ENCODE measurements at regions not wholly inside any gene's neighbourhood (a gene's known extent, or its start where the extent isn't known, plus 50 kb on each side); places are given as distances from the start of the nearest gene placed in this dataset.

DNA sequence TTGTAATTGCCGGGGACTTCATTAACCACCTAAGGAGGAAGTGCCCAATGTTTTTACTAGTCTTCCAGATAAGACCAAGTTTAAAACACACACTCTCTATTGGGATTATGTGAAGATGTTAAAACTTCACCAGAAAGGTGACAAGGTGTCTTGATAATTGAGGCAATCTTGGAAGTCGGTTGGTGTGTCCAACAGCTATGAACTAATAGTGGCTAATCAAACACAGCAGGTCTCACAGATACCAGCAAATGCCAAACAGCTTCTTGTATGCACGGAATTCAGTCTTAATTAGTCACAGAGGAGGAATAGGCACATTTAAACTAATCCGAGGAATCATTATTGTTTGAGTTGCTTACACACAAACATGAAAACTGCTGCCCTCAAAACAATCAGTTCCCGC is 214.5 kb downstream of the SEC61B start:
- Histone ChIP-seq H3K27ac (ENCODE audit: low read depth, low read length) (no peak overlapping the region), H3K4me3 (ENCODE audit: low read length in 3 of 3) (no peak overlapping the region), H3K4me1 (ENCODE audit: control insufficient read depth in 3 of 3, insufficient read depth in 3 of 3, low read length in 3 of 3) (peaks cover 0 to 4% (median 0%) of the 10 kb centered on the region in 3 donors), H3K9ac (ENCODE audit: low read depth in 1 of 3, low read length in 3 of 3) (no peak overlapping the region), H3K9me3 (ENCODE audit: control insufficient read depth in 3 of 3, low read length in 3 of 3) (no peaks in the 10 kb centered on the region), H3K27me3 (ENCODE audit: control insufficient read depth in 3 of 3, insufficient read depth in 3 of 3, low read length in 3 of 3) (no peaks in the 10 kb centered on the region), H3K36me3 (ENCODE audit: control insufficient read depth in 3 of 3, insufficient read depth in 3 of 3, low read length in 3 of 3) (no peaks in the 10 kb centered on the region)

DNA sequence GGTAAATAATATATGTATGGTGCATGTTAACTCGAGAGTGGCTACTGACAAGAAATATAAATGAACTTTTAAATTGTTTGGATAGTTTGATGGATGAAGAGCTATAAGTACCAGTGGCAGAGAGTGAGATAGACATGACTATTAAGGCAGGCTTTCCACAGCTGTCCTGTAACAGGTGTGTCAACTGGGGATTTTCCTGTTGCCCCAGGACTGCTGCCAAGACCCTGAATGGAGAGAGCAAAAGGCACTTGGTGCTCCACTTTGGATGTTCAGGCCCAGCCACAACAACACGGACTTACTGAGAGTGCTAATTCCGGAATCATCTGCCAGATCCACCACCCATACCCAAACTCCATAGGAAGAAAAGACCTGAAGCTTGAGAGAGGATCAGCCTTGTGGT is 215.1 kb downstream of the SEC61B start:
- H3K9me3 ChIP-seq (ENCODE audit: control insufficient read depth in 3 of 3, low read length in 3 of 3): no peaks in the 10 kb centered on the region
- H3K36me3 ChIP-seq (ENCODE audit: control insufficient read depth in 3 of 3, insufficient read depth in 3 of 3, low read length in 3 of 3): no peaks in the 10 kb centered on the region
- H3K27me3 ChIP-seq (ENCODE audit: control insufficient read depth in 3 of 3, insufficient read depth in 3 of 3, low read length in 3 of 3): no peaks in the 10 kb centered on the region
- H3K27ac ChIP-seq (ENCODE audit: low read depth, low read length): no peak overlapping the region
- H3K4me1 ChIP-seq (ENCODE audit: control insufficient read depth in 3 of 3, insufficient read depth in 3 of 3, low read length in 3 of 3): peaks cover 0 to 4% (median 0%) of the 10 kb centered on the region in 3 donors
- no peak overlapping the region for H3K4me3 ChIP-seq (ENCODE audit: low read length in 3 of 3)
- H3K9ac ChIP-seq (ENCODE audit: low read depth in 1 of 3, low read length in 3 of 3): no peak overlapping the region

DNA sequence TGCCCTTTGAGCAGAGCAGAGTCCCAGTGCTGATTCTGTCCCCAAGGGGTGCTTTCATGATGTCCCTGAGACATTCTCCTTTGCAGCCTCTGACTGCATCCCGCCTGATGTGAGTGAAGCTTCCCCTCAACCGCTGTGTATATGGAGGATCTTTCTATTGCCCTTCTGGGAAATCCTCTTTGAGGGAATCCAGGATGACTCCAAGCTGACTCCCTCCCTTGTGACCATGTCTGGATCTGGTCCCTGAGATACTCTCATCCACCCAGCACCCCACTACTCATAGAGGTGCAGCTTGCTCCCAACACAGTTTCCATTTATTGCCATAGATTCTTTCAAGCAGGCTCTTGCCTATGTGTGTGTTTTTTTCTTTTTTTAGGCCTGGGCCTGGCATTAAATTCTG is 216.5 kb downstream of the SEC61B start:
- Histone ChIP-seq H3K9me3 (ENCODE audit: control insufficient read depth in 3 of 3, low read length in 3 of 3) (no peaks in the 10 kb centered on the region), H3K27ac (ENCODE audit: low read depth, low read length) (no peak overlapping the region), H3K4me3 (ENCODE audit: low read length in 3 of 3) (no peak overlapping the region), H3K9ac (ENCODE audit: low read depth in 1 of 3, low read length in 3 of 3) (no peak overlapping the region), H3K4me1 (ENCODE audit: control insufficient read depth in 3 of 3, insufficient read depth in 3 of 3, low read length in 3 of 3) (peaks cover 0 to 1% (median 0%) of the 10 kb centered on the region in 3 donors), H3K27me3 (ENCODE audit: control insufficient read depth in 3 of 3, insufficient read depth in 3 of 3, low read length in 3 of 3) (no peaks in the 10 kb centered on the region), H3K36me3 (ENCODE audit: control insufficient read depth in 3 of 3, insufficient read depth in 3 of 3, low read length in 3 of 3) (no peaks in the 10 kb centered on the region)

DNA sequence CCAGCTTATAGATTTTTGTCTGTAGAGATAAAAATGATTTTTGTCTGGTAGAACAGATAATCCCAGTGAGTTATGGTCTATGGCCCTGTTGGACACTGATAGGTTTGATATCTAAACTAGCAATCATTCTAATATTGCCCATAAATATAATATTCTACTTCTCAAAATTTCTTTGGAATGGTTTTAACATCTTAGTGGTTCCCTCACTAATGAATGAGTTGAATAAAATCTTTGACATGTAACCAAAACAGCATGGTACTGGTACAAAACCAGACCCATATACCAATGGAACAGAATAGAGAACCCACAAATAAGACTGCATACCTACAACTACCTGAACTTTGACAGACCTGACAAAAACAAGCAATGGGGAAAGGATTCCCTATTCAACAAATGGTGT is 219.7 kb downstream of the SEC61B start:
- Histone ChIP-seq H3K4me3 (ENCODE audit: low read length in 3 of 3) (no peak overlapping the region), H3K36me3 (ENCODE audit: control insufficient read depth in 3 of 3, insufficient read depth in 3 of 3, low read length in 3 of 3) (no peaks in the 10 kb centered on the region), H3K9me3 (ENCODE audit: control insufficient read depth in 3 of 3, low read length in 3 of 3) (no peaks in the 10 kb centered on the region), H3K4me1 (ENCODE audit: control insufficient read depth in 3 of 3, insufficient read depth in 3 of 3, low read length in 3 of 3) (peaks cover 12 to 20% (median 17%) of the 10 kb centered on the region in 3 donors), H3K27me3 (ENCODE audit: control insufficient read depth in 3 of 3, insufficient read depth in 3 of 3, low read length in 3 of 3) (no peaks in the 10 kb centered on the region), H3K9ac (ENCODE audit: low read depth in 1 of 3, low read length in 3 of 3) (no peak overlapping the region), H3K27ac (ENCODE audit: low read depth, low read length) (no peak overlapping the region)

DNA sequence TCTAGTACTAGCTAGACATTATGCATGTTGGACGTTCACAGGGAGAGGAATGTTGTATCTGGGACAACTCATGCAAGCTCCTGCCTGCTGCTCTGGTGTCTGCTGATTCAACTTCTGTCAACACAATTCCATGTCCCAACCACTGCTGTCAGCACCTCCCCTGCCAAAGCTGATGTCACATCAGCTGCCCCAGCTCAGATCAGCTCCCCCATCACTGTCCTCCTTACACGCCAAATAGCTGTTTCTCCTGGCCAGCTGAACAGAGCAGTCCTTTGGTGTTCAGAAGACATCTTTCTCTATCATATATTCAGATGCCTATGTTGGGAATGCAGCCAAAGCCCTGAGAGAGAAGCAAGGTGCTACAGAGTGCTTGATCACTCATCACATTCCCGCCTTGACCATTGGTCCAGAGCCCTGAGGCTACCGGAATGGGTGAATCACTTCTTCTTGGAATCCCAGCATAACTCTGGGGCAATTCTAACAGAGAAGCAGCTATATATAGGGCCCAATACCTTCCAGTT is 223.3 kb downstream of the SEC61B start:
- H3K27ac ChIP-seq (ENCODE audit: low read depth, low read length): peak overlapping the region; percentile 92
- H3K27me3 ChIP-seq (ENCODE audit: control insufficient read depth in 3 of 3, insufficient read depth in 3 of 3, low read length in 3 of 3): no peaks in the 10 kb centered on the region
- H3K9me3 ChIP-seq (ENCODE audit: control insufficient read depth in 3 of 3, low read length in 3 of 3): no peaks in the 10 kb centered on the region
- H3K4me1 ChIP-seq (ENCODE audit: control insufficient read depth in 3 of 3, insufficient read depth in 3 of 3, low read length in 3 of 3): peaks cover 12 to 20% (median 17%) of the 10 kb centered on the region in 3 donors
- H3K9ac ChIP-seq (ENCODE audit: low read depth in 1 of 3, low read length in 3 of 3): peak overlapping the region in 2 of 3 donors; percentile 42 to 54
- H3K4me3 ChIP-seq (ENCODE audit: low read length in 3 of 3): no peak overlapping the region
- no peaks in the 10 kb centered on the region for H3K36me3 ChIP-seq (ENCODE audit: control insufficient read depth in 3 of 3, insufficient read depth in 3 of 3, low read length in 3 of 3)

DNA sequence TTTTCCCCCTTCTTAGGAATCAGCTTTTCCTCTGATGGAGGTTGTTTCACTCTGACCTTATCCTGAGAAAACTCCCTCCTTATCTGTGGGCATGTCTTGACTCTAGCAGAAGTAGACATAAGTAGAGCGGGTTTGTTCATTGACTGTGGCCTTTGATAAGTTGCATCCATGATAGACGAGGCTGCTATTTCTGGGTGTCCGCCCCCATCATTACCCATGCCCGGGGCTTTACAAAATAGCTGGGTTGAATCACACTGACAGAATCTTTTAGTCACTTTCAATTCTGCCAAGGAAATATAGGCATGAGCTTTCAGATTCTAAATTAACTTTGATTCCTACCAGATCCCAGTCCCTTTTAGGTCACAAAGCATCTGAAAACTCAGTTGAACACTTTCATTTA is 223.8 kb downstream of the SEC61B start:
- Histone ChIP-seq H3K27me3 (ENCODE audit: control insufficient read depth in 3 of 3, insufficient read depth in 3 of 3, low read length in 3 of 3) (no peaks in the 10 kb centered on the region), H3K4me3 (ENCODE audit: low read length in 3 of 3) (no peak overlapping the region), H3K9me3 (ENCODE audit: control insufficient read depth in 3 of 3, low read length in 3 of 3) (no peaks in the 10 kb centered on the region), H3K4me1 (ENCODE audit: control insufficient read depth in 3 of 3, insufficient read depth in 3 of 3, low read length in 3 of 3) (peaks cover 12 to 21% (median 17%) of the 10 kb centered on the region in 3 donors), H3K27ac (ENCODE audit: low read depth, low read length) (peak overlapping the region; percentile 92), H3K36me3 (ENCODE audit: control insufficient read depth in 3 of 3, insufficient read depth in 3 of 3, low read length in 3 of 3) (no peaks in the 10 kb centered on the region), H3K9ac (ENCODE audit: low read depth in 1 of 3, low read length in 3 of 3) (peak overlapping the region in 1 of 3 donors; percentile 42)

DNA sequence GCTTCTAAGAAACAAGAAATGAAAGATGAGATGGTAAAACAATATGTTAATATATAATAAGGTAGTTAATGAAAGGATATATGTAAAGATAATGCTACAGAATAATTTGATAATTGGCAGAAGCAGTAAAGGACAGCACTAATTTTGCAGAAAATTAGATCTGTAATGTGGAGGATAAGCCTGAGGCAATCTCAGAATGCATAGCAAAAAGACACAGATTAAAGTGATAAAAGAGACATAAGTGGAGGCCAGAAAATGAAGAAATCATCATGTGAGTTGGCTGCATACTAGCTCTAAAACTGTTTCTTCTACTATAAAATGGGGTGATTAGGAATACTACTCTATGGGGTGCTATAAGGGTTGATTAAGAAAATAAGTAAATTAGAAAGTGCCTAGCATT is 225.9 kb downstream of the SEC61B start:
- Histone ChIP-seq H3K9ac (ENCODE audit: low read depth in 1 of 3, low read length in 3 of 3) (no peak overlapping the region), H3K27ac (ENCODE audit: low read depth, low read length) (no peak overlapping the region), H3K9me3 (ENCODE audit: control insufficient read depth in 3 of 3, low read length in 3 of 3) (no peaks in the 10 kb centered on the region), H3K4me3 (ENCODE audit: low read length in 3 of 3) (no peak overlapping the region), H3K4me1 (ENCODE audit: control insufficient read depth in 3 of 3, insufficient read depth in 3 of 3, low read length in 3 of 3) (peaks cover 20 to 27% (median 21%) of the 10 kb centered on the region in 3 donors), H3K36me3 (ENCODE audit: control insufficient read depth in 3 of 3, insufficient read depth in 3 of 3, low read length in 3 of 3) (no peaks in the 10 kb centered on the region), H3K27me3 (ENCODE audit: control insufficient read depth in 3 of 3, insufficient read depth in 3 of 3, low read length in 3 of 3) (no peaks in the 10 kb centered on the region)

DNA sequence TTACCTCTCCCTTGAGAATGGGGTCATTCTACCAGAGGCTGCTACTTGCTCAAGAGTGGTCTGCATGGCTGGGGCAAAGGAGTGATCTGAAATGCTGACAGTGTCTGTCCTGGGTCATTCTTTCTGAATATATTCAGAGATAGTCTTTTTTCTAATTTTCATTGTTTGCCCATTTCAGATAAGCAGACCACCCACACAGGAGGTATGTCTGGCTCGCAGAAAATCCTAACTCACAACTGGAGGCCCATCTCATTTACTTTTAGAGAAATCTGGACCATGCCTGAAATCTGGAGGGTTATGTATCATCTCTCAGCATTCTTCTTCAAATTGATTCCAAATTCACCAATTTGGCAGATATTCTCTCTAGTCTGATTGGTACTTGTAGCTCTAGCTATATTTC is 227.6 kb downstream of the SEC61B start:
- Histone ChIP-seq H3K27me3 (ENCODE audit: control insufficient read depth in 3 of 3, insufficient read depth in 3 of 3, low read length in 3 of 3) (no peaks in the 10 kb centered on the region), H3K9ac (ENCODE audit: low read depth in 1 of 3, low read length in 3 of 3) (no peak overlapping the region), H3K9me3 (ENCODE audit: control insufficient read depth in 3 of 3, low read length in 3 of 3) (no peaks in the 10 kb centered on the region), H3K27ac (ENCODE audit: low read depth, low read length) (no peak overlapping the region), H3K4me1 (ENCODE audit: control insufficient read depth in 3 of 3, insufficient read depth in 3 of 3, low read length in 3 of 3) (peaks cover 17 to 21% (median 18%) of the 10 kb centered on the region in 3 donors), H3K36me3 (ENCODE audit: control insufficient read depth in 3 of 3, insufficient read depth in 3 of 3, low read length in 3 of 3) (no peaks in the 10 kb centered on the region), H3K4me3 (ENCODE audit: low read length in 3 of 3) (no peak overlapping the region)

DNA sequence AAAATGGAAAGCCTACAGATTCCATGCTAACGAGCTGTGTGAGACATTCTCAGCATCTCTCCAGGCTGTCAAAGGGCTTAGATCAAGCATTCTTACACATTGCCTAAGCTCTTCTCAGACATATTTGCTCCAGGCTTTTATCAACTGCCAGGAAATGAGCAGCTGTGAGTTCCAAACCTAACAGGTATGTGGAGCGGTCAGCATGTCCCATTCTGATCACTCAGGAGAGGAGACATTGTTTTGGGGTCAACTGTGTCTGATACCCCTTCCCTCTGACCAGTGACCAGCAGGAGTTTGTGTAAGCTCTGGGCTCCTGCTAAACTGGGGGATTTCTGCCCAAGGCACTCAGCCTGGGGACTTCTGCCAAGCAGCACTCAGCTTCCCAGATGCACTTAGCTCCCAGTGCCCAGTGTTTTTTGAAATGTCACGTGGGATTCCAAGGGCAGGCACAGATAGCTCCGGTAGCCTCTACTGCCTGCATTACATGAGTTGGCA is 229.1 kb downstream of the SEC61B start:
- no peak overlapping the region for H3K4me3 ChIP-seq (ENCODE audit: low read length in 3 of 3)
- H3K4me1 ChIP-seq (ENCODE audit: control insufficient read depth in 3 of 3, insufficient read depth in 3 of 3, low read length in 3 of 3): peaks cover 6 to 9% (median 7%) of the 10 kb centered on the region in 3 donors
- no peak overlapping the region for H3K27ac ChIP-seq (ENCODE audit: low read depth, low read length)
- no peaks in the 10 kb centered on the region for H3K9me3 ChIP-seq (ENCODE audit: control insufficient read depth in 3 of 3, low read length in 3 of 3)
- H3K9ac ChIP-seq (ENCODE audit: low read depth in 1 of 3, low read length in 3 of 3): no peak overlapping the region
- no peaks in the 10 kb centered on the region for H3K27me3 ChIP-seq (ENCODE audit: control insufficient read depth in 3 of 3, insufficient read depth in 3 of 3, low read length in 3 of 3)
- no peaks in the 10 kb centered on the region for H3K36me3 ChIP-seq (ENCODE audit: control insufficient read depth in 3 of 3, insufficient read depth in 3 of 3, low read length in 3 of 3)

DNA sequence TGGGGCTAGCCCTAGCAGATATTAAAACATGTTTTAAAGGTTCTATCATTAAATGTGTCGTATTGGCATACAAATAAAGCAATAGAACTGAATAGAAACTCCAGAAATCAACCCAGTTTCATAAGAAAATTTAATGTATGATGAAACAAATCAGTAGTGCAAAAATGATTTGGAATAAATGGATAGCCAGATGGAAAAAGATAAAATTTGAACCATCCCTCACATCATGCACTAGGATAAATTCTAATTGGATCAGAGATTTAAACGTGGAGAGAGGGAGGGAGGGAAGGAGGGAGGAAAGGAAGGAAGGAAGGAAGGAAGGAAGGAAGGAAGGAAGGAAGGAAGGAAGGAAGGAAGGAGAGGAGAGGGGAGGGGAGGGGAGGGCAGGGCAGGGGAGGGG is 235.3 kb downstream of the SEC61B start:
- Histone ChIP-seq H3K27ac (ENCODE audit: low read depth, low read length) (no peak overlapping the region), H3K27me3 (ENCODE audit: control insufficient read depth in 3 of 3, insufficient read depth in 3 of 3, low read length in 3 of 3) (no peaks in the 10 kb centered on the region), H3K4me1 (ENCODE audit: control insufficient read depth in 3 of 3, insufficient read depth in 3 of 3, low read length in 3 of 3) (peaks cover 0 to 2% (median 0%) of the 10 kb centered on the region in 3 donors), H3K9me3 (ENCODE audit: control insufficient read depth in 3 of 3, low read length in 3 of 3) (no peaks in the 10 kb centered on the region), H3K4me3 (ENCODE audit: low read length in 3 of 3) (no peak overlapping the region), H3K9ac (ENCODE audit: low read depth in 1 of 3, low read length in 3 of 3) (no peak overlapping the region), H3K36me3 (ENCODE audit: control insufficient read depth in 3 of 3, insufficient read depth in 3 of 3, low read length in 3 of 3) (no peaks in the 10 kb centered on the region)

Data from skeletal muscle tissue (tissue), 3 donors.